DOHH2 (cell line): ENCODE measurements at regions not wholly inside any gene's neighbourhood (a gene's known extent, or its start where the extent isn't known, plus 50 kb on each side); places are given as distances from the start of the nearest gene placed in this dataset.
"Not testable (repeated sequence)": the region's sequence is repeated elsewhere in the genome, so short reads cannot be mapped to it uniquely, and the experiment has no call there.

ENCODE experiments used
- CTCF ChIP-seq: fragments of 200-600 bp; sonication (generic); IDR thresholded peaks from one replicate; pipeline ENCODE4 v1.5.1; 2014; ENCODE audit warnings: antibody characterized with exemption, mild to moderate bottlenecking, low read depth, low read length; ENCODE audit not compliant: poor library complexity, severe bottlenecking
- EZH2phosphoT487 ChIP-seq: fragments of 200-600 bp; sonication (generic); IDR thresholded peaks from 2 replicates; pipeline ENCODE4 v1.6.1; 2017; ENCODE audit warnings: borderline replicate concordance, mild to moderate bottlenecking, antibody characterized with exemption, low read length, moderate library complexity, mixed read lengths

GRCh38 chr15:84159346-84160269, 76.0 kb upstream of the GOLGA6L4 start:
- TF ChIP-seq CTCF, EZH2phosphoT487: not testable (repeated sequence)
